ENCODE measurements at regions not wholly inside any gene's neighbourhood (a gene's known extent, or its start where the extent isn't known, plus 50 kb on each side); places are given as distances from the start of the nearest gene placed in this dataset.
"Not testable (repeated sequence)": the region's sequence is repeated elsewhere in the genome, so short reads cannot be mapped to it uniquely, and the experiment has no call there.

GRCh38 chr14:105772710-105773250, 246.4 kb downstream of the TMEM121 start:
- H3K9me3 ChIP-seq (ENCODE audit: insufficient read depth in 2 of 2, low read depth in 1 of 2, low read length in 1 of 2) = peaks cover 16 to 92% of the 10 kb centered on the region in 2 experiments; a peak in 3 of 4 replicates
- H3K27me3 ChIP-seq (replicated peaks in 1 of 4; ENCODE audit: control insufficient read depth in 3 of 4, extremely low read depth in 1 of 4, insufficient read depth in 3 of 4, low read length in 3 of 4); H4K20me1 ChIP-seq (replicated peaks in 1 of 2; ENCODE audit: control insufficient read depth in 1 of 2, insufficient read depth in 2 of 2, low read length in 2 of 2); H2BK12ac ChIP-seq (ENCODE audit: low read depth, low read length); H2AFZ ChIP-seq (ENCODE audit: low read length); DNase-seq (ENCODE audit: low read depth in 1 of 2, low spot score in 2 of 2); H3K79me2 ChIP-seq (ENCODE audit: control insufficient read depth in 1 of 2, insufficient read depth in 2 of 2, low read length in 2 of 2); H3K23me2 ChIP-seq (ENCODE audit: low read depth, low read length); H3K27ac ChIP-seq (ENCODE audit: low read depth, low read length); H4K8ac ChIP-seq (ENCODE audit: extremely low read depth, insufficient read depth, low read length); H3K14ac ChIP-seq (ENCODE audit: insufficient read length); H3K4me1 ChIP-seq (replicated peaks in 1 of 4; ENCODE audit: control insufficient read depth in 3 of 4, insufficient read depth in 4 of 4, low read length in 3 of 4); H3K18ac ChIP-seq (ENCODE audit: extremely low read depth, low read length); H3K4ac ChIP-seq (replicated peaks; ENCODE audit: insufficient read length, low read depth, low read length); H2BK5ac ChIP-seq (ENCODE audit: low read depth, low read length); H3K9ac ChIP-seq (replicated peaks in 1 of 4; ENCODE audit: extremely low read depth in 1 of 4, low read depth in 3 of 4, low read length in 3 of 4); H2BK120ac ChIP-seq (replicated peaks; ENCODE audit: low read depth, low read length); H2AK5ac ChIP-seq (ENCODE audit: low read depth, low read length); H3K4me2 ChIP-seq (ENCODE audit: insufficient read depth in 1 of 2, low read depth in 2 of 2, low read length in 2 of 2); CTCF ChIA-PET (ENCODE audit: partially characterized antibody); H3K23ac ChIP-seq (ENCODE audit: insufficient read length); FAIRE-seq; H2BK20ac ChIP-seq (ENCODE audit: low read length); H3K4me3 ChIP-seq (ENCODE audit: extremely low read depth in 1 of 4, insufficient read depth in 2 of 4, low read depth in 3 of 4, low read length in 4 of 4); H2BK15ac ChIP-seq (ENCODE audit: low read length); H3K36me3 ChIP-seq (ENCODE audit: control insufficient read depth in 2 of 4, insufficient read depth in 4 of 4, low read length in 3 of 4); H3K79me1 ChIP-seq (ENCODE audit: low read depth, low read length); H3K56ac ChIP-seq (replicated peaks; ENCODE audit: insufficient read length, low read depth, low read length); H4K91ac ChIP-seq (replicated peaks; ENCODE audit: insufficient read length, low read length); POLR2A ChIA-PET (ENCODE audit: partially characterized antibody); H4K5ac ChIP-seq (ENCODE audit: insufficient read length, low read depth, low read length): not testable (repeated sequence)
- 64% methylated on average over 8 of the region's 11 CpGs; no CpG with 5 or more reads in 1 of the 2 experiments for WGBS, 2 experiments (ENCODE audit: extremely low coverage in 1 of 2, insufficient coverage in 1 of 2, insufficient read length in 1 of 2, insufficient replicate concordance in 2 of 2, low coverage in 1 of 2, low lambda C conversion rate in 2 of 2, missing lambda C conversion rate in 1 of 2)

Measured in H1 (cell line).